Liver (tissue), 3 donors: ENCODE measurements at regions not wholly inside any gene's neighbourhood (a gene's known extent, or its start where the extent isn't known, plus 50 kb on each side); places are given as distances from the start of the nearest gene placed in this dataset.

ENCODE experiments used
- CTCF ChIP-seq: fragments of 150-350 bp; IDR thresholded peaks from 2 replicates; pipeline ENCODE4 v1.5.1; 2017; ENCODE audit warnings: improper control_type of control experiment, low read depth, low read length; ENCODE audit not compliant: missing input control
- RAD21 ChIP-seq, 2 donors: IDR thresholded peaks; 2 replicates each; pipeline ENCODE4 v1.6.1; 2016; ENCODE audit warnings: antibody characterized with exemption in 2 of 2, mild to moderate bottlenecking in 2 of 2
- REST ChIP-seq: IDR thresholded peaks from 2 replicates; pipeline ENCODE4 v1.6.1; 2016; ENCODE audit warnings: antibody characterized with exemption, mild to moderate bottlenecking
- RXRA ChIP-seq, 2 donors: IDR thresholded peaks; 2 replicates each; pipeline ENCODE4 v1.6.1; 2017 to 2018; ENCODE audit warnings: antibody characterized with exemption in 2 of 2, mild to moderate bottlenecking in 1 of 2
- SP1 ChIP-seq: IDR thresholded peaks from 2 replicates; pipeline ENCODE4 v1.6.1; 2018; ENCODE audit warnings: antibody characterized with exemption, mild to moderate bottlenecking
- ZBTB33 ChIP-seq: IDR thresholded peaks from 2 replicates; pipeline ENCODE4 v1.6.1; 2016; ENCODE audit warnings: antibody characterized with exemption
- TF ChIP-seq, protein P1 (sequence below): IDR thresholded peaks from 2 replicates; pipeline ENCODE4 v1.6.1; 2016; ENCODE audit warnings: antibody characterized with exemption
- donor health status: healthy.
- donor health status: healthy.

- TF ChIP-seq REST = no peak
- TF ChIP-seq RAD21 (IDR thresholded peaks at IDR 0.05) = no peak
- TF ChIP-seq CTCF = no peak
- no peak for TF ChIP-seq ZBTB33
- no peak for TF ChIP-seq SP1
- TF ChIP-seq RXRA (IDR thresholded peaks at IDR 0.05) = no peak
- TF ChIP-seq, protein P1, sequence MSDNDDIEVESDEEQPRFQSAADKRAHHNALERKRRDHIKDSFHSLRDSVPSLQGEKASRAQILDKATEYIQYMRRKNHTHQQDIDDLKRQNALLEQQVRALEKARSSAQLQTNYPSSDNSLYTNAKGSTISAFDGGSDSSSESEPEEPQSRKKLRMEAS = no peak
These were observed 135.9 kb downstream of the TENT5D start for GRCh38 chrX:80556148-80556547.
